NT2/D1 (cell line): ENCODE measurements at regions not wholly inside any gene's neighbourhood (a gene's known extent, or its start where the extent isn't known, plus 50 kb on each side); places are given as distances from the start of the nearest gene placed in this dataset.

Experiments
- DNase-seq: peaks from one replicate; pipeline ENCODE4 v3.0.0-alpha.2; 2011; ENCODE audit warnings: low read depth, low spot score
- H3K27me3 ChIP-seq: 2 replicates; pipeline ENCODE4 v1.6.0; 2011; ENCODE audit warnings: mild to moderate bottlenecking; ENCODE audit not compliant: insufficient read length, insufficient read depth
- H3K36me3 ChIP-seq: 2 replicates; pipeline ENCODE4 v1.6.1; 2011; ENCODE audit warnings: mild to moderate bottlenecking, low read length, mixed read lengths; ENCODE audit not compliant: insufficient read depth, insufficient read length
- H3K4me1 ChIP-seq: 2 replicates; pipeline ENCODE4 v1.5.1; 2011; ENCODE audit not compliant: insufficient read depth, insufficient read length
- H3K4me3 ChIP-seq: 2 replicates; pipeline ENCODE4 v1.5.1; 2011; ENCODE audit warnings: low read depth; ENCODE audit not compliant: insufficient read length
- H3K9ac ChIP-seq: 2 replicates; pipeline ENCODE4 v1.6.0; 2011; ENCODE audit warnings: low read depth; ENCODE audit not compliant: insufficient read length
- H3K9me3 ChIP-seq: 2 replicates; pipeline ENCODE4 v1.5.1; 2011; ENCODE audit warnings: mild to moderate bottlenecking, low read length; ENCODE audit not compliant: insufficient read depth
- SUZ12 ChIP-seq: IDR thresholded peaks from 2 replicates; pipeline ENCODE4 v1.6.1; 2011; ENCODE audit not compliant: insufficient read length, insufficient read depth; ENCODE audit errors: extremely low read depth
- YY1 ChIP-seq: IDR thresholded peaks from 2 replicates; pipeline ENCODE4 v1.6.1; 2011; ENCODE audit not compliant: insufficient read length, insufficient read depth
- ZNF274 ChIP-seq: IDR thresholded peaks from 2 replicates; pipeline ENCODE4 v1.6.1; 2011; ENCODE audit warnings: mild to moderate bottlenecking, low read depth, low read length

- no peak for DNase-seq
Measured at GRCh38 chr5:30937070-30937469, 256.4 kb upstream of the CDH6 start.

GRCh38 chr5:30933599-30933998 lies 259.9 kb upstream of the CDH6 start:
- no peak overlapping the region for H3K9ac ChIP-seq
- DNase-seq: no peak
- no peak overlapping the region for H3K4me3 ChIP-seq
- H3K4me1 ChIP-seq: no peaks in the 10 kb centered on the region
- no peaks in the 10 kb centered on the region for H3K27me3 ChIP-seq
- no peaks in the 10 kb centered on the region for H3K36me3 ChIP-seq
- TF ChIP-seq YY1 (no peak), SUZ12 (no peak), ZNF274 (no peak)
- H3K9me3 ChIP-seq: no peaks in the 10 kb centered on the region

More at GRCh38 chr5:30937070-30937469, 256.4 kb upstream of the CDH6 start:
- Histone ChIP-seq H3K4me1 (no peaks in the 10 kb centered on the region), H3K27me3 (no peaks in the 10 kb centered on the region), H3K4me3 (no peak overlapping the region), H3K36me3 (no peaks in the 10 kb centered on the region), H3K9me3 (no peaks in the 10 kb centered on the region), H3K9ac (no peak overlapping the region)
- TF ChIP-seq ZNF274 (no peak), YY1 (no peak)

- TF ChIP-seq YY1 (no peak), ZNF274 (no peak), SUZ12 (no peak)
- no peak overlapping the region for H3K4me3 ChIP-seq
- DNase-seq: no peak
- no peak overlapping the region for H3K9ac ChIP-seq
- H3K4me1 ChIP-seq: no peaks in the 10 kb centered on the region
- no peaks in the 10 kb centered on the region for H3K27me3 ChIP-seq
- no peaks in the 10 kb centered on the region for H3K36me3 ChIP-seq
- no peaks in the 10 kb centered on the region for H3K9me3 ChIP-seq
Measured at GRCh38 chr5:30932273-30933017, 261.0 kb upstream of the CDH6 start.

GRCh38 chr5:30930736-30931135 lies 262.8 kb upstream of the CDH6 start:
- H3K4me1 ChIP-seq: no peaks in the 10 kb centered on the region
- no peaks in the 10 kb centered on the region for H3K36me3 ChIP-seq
- no peaks in the 10 kb centered on the region for H3K27me3 ChIP-seq
- no peak overlapping the region for H3K4me3 ChIP-seq
- TF ChIP-seq SUZ12 (no peak), YY1 (no peak), ZNF274 (no peak)
- no peak overlapping the region for H3K9ac ChIP-seq
- no peak for DNase-seq
- H3K9me3 ChIP-seq: no peaks in the 10 kb centered on the region

GRCh38 chr5:30928956-30929355 lies 264.5 kb upstream of the CDH6 start:
- H3K9ac ChIP-seq: no peak overlapping the region
- DNase-seq: no peak
- H3K9me3 ChIP-seq: no peaks in the 10 kb centered on the region
- H3K4me1 ChIP-seq: no peaks in the 10 kb centered on the region
- no peak overlapping the region for H3K4me3 ChIP-seq
- no peaks in the 10 kb centered on the region for H3K36me3 ChIP-seq
- no peak for TF ChIP-seq SUZ12
- no peak for TF ChIP-seq ZNF274
- TF ChIP-seq YY1: no peak
- H3K27me3 ChIP-seq: no peaks in the 10 kb centered on the region

- no peak for TF ChIP-seq YY1
- no peak for TF ChIP-seq SUZ12
- TF ChIP-seq ZNF274: no peak
- no peaks in the 10 kb centered on the region for H3K27me3 ChIP-seq
- DNase-seq: no peak
- H3K36me3 ChIP-seq: no peaks in the 10 kb centered on the region
- no peaks in the 10 kb centered on the region for H3K9me3 ChIP-seq
- no peak overlapping the region for H3K4me3 ChIP-seq
- H3K4me1 ChIP-seq: no peaks in the 10 kb centered on the region
- no peak overlapping the region for H3K9ac ChIP-seq
Measured at GRCh38 chr5:30926218-30926617, 267.3 kb upstream of the CDH6 start.

- Histone ChIP-seq H3K9ac (no peak overlapping the region), H3K27me3 (no peaks in the 10 kb centered on the region), H3K36me3 (no peaks in the 10 kb centered on the region), H3K9me3 (no peaks in the 10 kb centered on the region), H3K4me1 (no peaks in the 10 kb centered on the region), H3K4me3 (no peak overlapping the region)
- TF ChIP-seq SUZ12: no peak
- TF ChIP-seq YY1: no peak
- TF ChIP-seq ZNF274: no peak
- no peak for DNase-seq
Measured at GRCh38 chr5:30921388-30921787, 272.1 kb upstream of the CDH6 start.

- no peaks in the 10 kb centered on the region for H3K9me3 ChIP-seq
- H3K4me1 ChIP-seq: no peaks in the 10 kb centered on the region
- no peak overlapping the region for H3K4me3 ChIP-seq
- DNase-seq: no peak
- H3K36me3 ChIP-seq: no peaks in the 10 kb centered on the region
- TF ChIP-seq ZNF274: no peak
- no peaks in the 10 kb centered on the region for H3K27me3 ChIP-seq
- no peak overlapping the region for H3K9ac ChIP-seq
Measured at GRCh38 chr5:30918171-30918570, 275.3 kb upstream of the CDH6 start.
